D721Med (cell line): ENCODE measurements at regions not wholly inside any gene's neighbourhood (a gene's known extent, or its start where the extent isn't known, plus 50 kb on each side); places are given as distances from the start of the nearest gene placed in this dataset.

Experiments used
- DNase-seq: peaks from one replicate; pipeline ENCODE4 v3.0.0; 2011; ENCODE audit warnings: low spot score; ENCODE audit not compliant: insufficient read length
- FAIRE-seq: peaks from 2 replicates; lab custom pipeline; 2011; peaks lifted over from hg19 to GRCh38; lab: Jason Lieb, UNC
- CTCF ChIP-seq: IDR thresholded peaks from 2 replicates; pipeline ENCODE4 v1.5.1; 2012; ENCODE audit warnings: mild to moderate bottlenecking, control low read depth; ENCODE audit not compliant: insufficient read depth; ENCODE audit errors: missing control alignments

GRCh38 chr13:34020388-34020787 lies 202.4 kb downstream of the RFC3 start:
- TF ChIP-seq CTCF = no peak
- no peak for DNase-seq
- no peak for FAIRE-seq

GRCh38 chr13:34021619-34022018 lies 203.7 kb downstream of the RFC3 start:
- no peak for FAIRE-seq
- no peak for TF ChIP-seq CTCF

GRCh38 chr13:34025746-34026145 lies 207.8 kb downstream of the RFC3 start:
- FAIRE-seq (no peak), DNase-seq (no peak)
- no peak for TF ChIP-seq CTCF

More at GRCh38 chr13:34021619-34022018, 203.7 kb downstream of the RFC3 start:
- DNase-seq = no peak

- FAIRE-seq = no peak
- no peak for TF ChIP-seq CTCF
- DNase-seq = no peak
Observed at GRCh38 chr13:34026308-34026707, 208.4 kb downstream of the RFC3 start.

- DNase-seq = no peak
- no peak for FAIRE-seq
- TF ChIP-seq CTCF = no peak
Observed at GRCh38 chr13:34028496-34029442, 210.8 kb downstream of the RFC3 start.

GRCh38 chr13:34030782-34031181 lies 212.8 kb downstream of the RFC3 start:
- FAIRE-seq = peak; percentile 79
- no peak for TF ChIP-seq CTCF

GRCh38 chr13:34031610-34032009 lies 213.7 kb downstream of the RFC3 start:
- FAIRE-seq = no peak
- DNase-seq = no peak
- no peak for TF ChIP-seq CTCF

More at GRCh38 chr13:34030782-34031181, 212.8 kb downstream of the RFC3 start:
- no peak for DNase-seq
